Sigmoid colon (tissue), 6 donors: ENCODE measurements at regions not wholly inside any gene's neighbourhood (a gene's known extent, or its start where the extent isn't known, plus 50 kb on each side); places are given as distances from the start of the nearest gene placed in this dataset.

Source experiments
- DNase-seq: peaks from one replicate; pipeline ENCODE4 v3.0.0-alpha.2; 2019
- H3K27ac ChIP-seq, 4 donors: fragments of 200-600 bp; sonication (generic); one replicate each; pipeline ENCODE4 v1.5.1; 2016 to 2019; ENCODE audit warnings: mild to moderate bottlenecking in 1 of 4
- H3K27me3 ChIP-seq, 3 donors: fragments of 200-600 bp; sonication (generic); one replicate each; pipeline ENCODE4 v1.5.1; 2019; ENCODE audit warnings: mild to moderate bottlenecking in 1 of 3
- H3K36me3 ChIP-seq, 4 donors: fragments of 200-600 bp; sonication (generic); one replicate each; pipeline ENCODE4 v1.5.1; 2016 to 2019
- H3K4me1 ChIP-seq, 4 donors: fragments of 200-600 bp; sonication (generic); one replicate each; pipeline ENCODE4 v1.5.1; 2017 to 2019
- H3K4me3 ChIP-seq, 4 donors: fragments of 200-600 bp; sonication (generic); one replicate each; pipeline ENCODE4 v1.5.1; 2017 to 2019; ENCODE audit warnings: mild to moderate bottlenecking in 2 of 4, moderate library complexity in 1 of 4
- H3K9me3 ChIP-seq, 4 donors: fragments of 200-600 bp in 3 of 4; sonication (generic) in 3 of 4; one replicate each; pipeline versions ENCODE4 v1.5.1 to v1.6.1; 2013 to 2019
- EP300 ChIP-seq, 4 donors: sonication (generic); formaldehyde crosslinking; IDR thresholded peaks; one replicate each; pipeline ENCODE4 v1.6.1; 2017; ENCODE audit warnings: antibody characterized with exemption in 4 of 4
- POLR2A ChIP-seq, 2 donors: fragments of 450-650 bp; IDR thresholded peaks; one replicate each; pipeline ENCODE4 v1.6.1; 2016; ENCODE audit warnings: antibody characterized with exemption in 2 of 2, mild to moderate bottlenecking in 2 of 2, moderate library complexity in 2 of 2
- POLR2AphosphoS5 ChIP-seq, 4 donors: sonication (generic); formaldehyde crosslinking; IDR thresholded peaks; one replicate each; pipeline ENCODE4 v1.6.1; 2017; ENCODE audit warnings: antibody characterized with exemption in 4 of 4
- WGBS, 2 donors: extraction: QIAGEN DNeasy Blood & Tissue Kit; methylation state at CpG; one replicate each; pipeline ENCODE4 v1.1.7; 2013; 5-methylcytosine and 5-hydroxymethylcytosine counted together
- intact Hi-C: fragments of 100-400 bp; cut with DNase I; formaldehyde crosslinking; loops from one replicate; pipeline ENCODE4 v1.15.1; 2023
- TF ChIP-seq, protein P1 (sequence below), 4 experiments: fragments of 450-650 bp in 3 of 4; fragments of 200-600 bp in 1 of 4; IDR thresholded peaks; one replicate each; pipeline ENCODE4 v1.5.1; 2016 to 2019; ENCODE audit warnings: antibody characterized with exemption in 4 of 4, mild to moderate bottlenecking in 3 of 4, moderate library complexity in 2 of 4
- donor health status: healthy with polysubstance abuse.
- donor health status: healthy.

DNA sequence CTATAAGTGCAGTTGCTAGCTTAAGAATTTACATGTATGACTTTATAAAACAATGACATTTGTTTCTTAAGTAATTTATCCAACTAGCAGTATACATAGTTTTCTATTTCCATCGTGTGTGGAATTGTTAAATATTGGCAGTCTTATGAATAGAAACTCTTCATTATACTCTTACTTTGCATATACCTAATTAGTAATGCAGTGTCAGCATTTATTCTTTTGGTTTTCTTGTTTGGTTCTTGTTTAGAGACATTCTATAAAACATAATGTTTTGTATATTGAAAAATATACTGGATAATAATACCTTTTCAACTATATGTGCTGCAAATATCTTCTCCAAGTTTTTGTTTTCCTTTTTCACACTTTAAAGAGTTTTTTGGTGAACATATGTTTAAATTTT, 760.2 kb downstream of the VGLL3 start:
- WGBS, 2 donors: 46 to 73% methylated on average over 1 of the region's 1 CpG
- H3K9me3 ChIP-seq: no peaks in the 10 kb centered on the region
- H3K4me1 ChIP-seq: no peaks in the 10 kb centered on the region
- no peaks in the 10 kb centered on the region for H3K36me3 ChIP-seq
- no peaks in the 10 kb centered on the region for H3K27me3 ChIP-seq
- H3K27ac ChIP-seq: no peak overlapping the region
- DNase-seq: no peak
- H3K4me3 ChIP-seq: no peak overlapping the region
- intact Hi-C loops: no loop called here
- no peak for TF ChIP-seq POLR2AphosphoS5 (IDR thresholded peaks at IDR 0.05)
- no peak for TF ChIP-seq EP300 (IDR thresholded peaks at IDR 0.05)
- TF ChIP-seq, protein P1, sequence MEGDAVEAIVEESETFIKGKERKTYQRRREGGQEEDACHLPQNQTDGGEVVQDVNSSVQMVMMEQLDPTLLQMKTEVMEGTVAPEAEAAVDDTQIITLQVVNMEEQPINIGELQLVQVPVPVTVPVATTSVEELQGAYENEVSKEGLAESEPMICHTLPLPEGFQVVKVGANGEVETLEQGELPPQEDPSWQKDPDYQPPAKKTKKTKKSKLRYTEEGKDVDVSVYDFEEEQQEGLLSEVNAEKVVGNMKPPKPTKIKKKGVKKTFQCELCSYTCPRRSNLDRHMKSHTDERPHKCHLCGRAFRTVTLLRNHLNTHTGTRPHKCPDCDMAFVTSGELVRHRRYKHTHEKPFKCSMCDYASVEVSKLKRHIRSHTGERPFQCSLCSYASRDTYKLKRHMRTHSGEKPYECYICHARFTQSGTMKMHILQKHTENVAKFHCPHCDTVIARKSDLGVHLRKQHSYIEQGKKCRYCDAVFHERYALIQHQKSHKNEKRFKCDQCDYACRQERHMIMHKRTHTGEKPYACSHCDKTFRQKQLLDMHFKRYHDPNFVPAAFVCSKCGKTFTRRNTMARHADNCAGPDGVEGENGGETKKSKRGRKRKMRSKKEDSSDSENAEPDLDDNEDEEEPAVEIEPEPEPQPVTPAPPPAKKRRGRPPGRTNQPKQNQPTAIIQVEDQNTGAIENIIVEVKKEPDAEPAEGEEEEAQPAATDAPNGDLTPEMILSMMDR (IDR thresholded peaks at IDR 0.05): no peak
- no peak for TF ChIP-seq POLR2A (IDR thresholded peaks at IDR 0.05)

DNA sequence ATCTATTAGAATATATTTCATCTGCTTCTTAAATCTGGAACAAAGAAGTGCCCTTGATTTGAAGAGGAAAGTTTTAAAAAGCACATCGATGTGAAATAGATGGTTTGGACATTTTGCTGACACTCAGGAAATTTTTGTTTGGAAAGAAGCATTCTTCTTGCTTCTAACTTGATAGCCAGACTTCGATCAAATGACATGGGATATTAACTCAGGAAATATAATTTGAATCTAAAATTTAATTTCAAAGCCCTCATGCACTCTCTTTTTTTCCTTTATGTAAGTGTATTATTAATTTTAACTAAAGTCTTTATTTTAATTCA, 761.2 kb downstream of the VGLL3 start:
- Histone ChIP-seq H3K4me3 (no peak overlapping the region), H3K4me1 (no peaks in the 10 kb centered on the region), H3K27ac (no peak overlapping the region), H3K27me3 (no peaks in the 10 kb centered on the region), H3K9me3 (no peaks in the 10 kb centered on the region), H3K36me3 (no peaks in the 10 kb centered on the region)
- intact Hi-C loops: no loop called here
- WGBS, 2 donors: 81 to 83% methylated on average over 2 of the region's 2 CpGs
- TF ChIP-seq POLR2AphosphoS5 (IDR thresholded peaks at IDR 0.05) (no peak), EP300 (IDR thresholded peaks at IDR 0.05) (no peak), POLR2A (IDR thresholded peaks at IDR 0.05) (no peak)
- TF ChIP-seq, protein P1 (IDR thresholded peaks at IDR 0.05): no peak
- DNase-seq: no peak

- Histone ChIP-seq H3K9me3 (no peaks in the 10 kb centered on the region), H3K4me1 (no peaks in the 10 kb centered on the region), H3K27me3 (no peaks in the 10 kb centered on the region), H3K27ac (no peak overlapping the region), H3K36me3 (no peaks in the 10 kb centered on the region), H3K4me3 (no peak overlapping the region)
- no peak for TF ChIP-seq POLR2A (IDR thresholded peaks at IDR 0.05)
- TF ChIP-seq POLR2AphosphoS5 (IDR thresholded peaks at IDR 0.05): no peak
- TF ChIP-seq EP300 (IDR thresholded peaks at IDR 0.05): no peak
- TF ChIP-seq, protein P1 (IDR thresholded peaks at IDR 0.05): no peak
- 83 to 90% methylated on average over 4 of the region's 4 CpGs for WGBS, 2 donors
- intact Hi-C loops: no loop called here
- no peak for DNase-seq
Observed at GRCh38 chr3:86229086-86229774, 761.7 kb downstream of the VGLL3 start.

DNA sequence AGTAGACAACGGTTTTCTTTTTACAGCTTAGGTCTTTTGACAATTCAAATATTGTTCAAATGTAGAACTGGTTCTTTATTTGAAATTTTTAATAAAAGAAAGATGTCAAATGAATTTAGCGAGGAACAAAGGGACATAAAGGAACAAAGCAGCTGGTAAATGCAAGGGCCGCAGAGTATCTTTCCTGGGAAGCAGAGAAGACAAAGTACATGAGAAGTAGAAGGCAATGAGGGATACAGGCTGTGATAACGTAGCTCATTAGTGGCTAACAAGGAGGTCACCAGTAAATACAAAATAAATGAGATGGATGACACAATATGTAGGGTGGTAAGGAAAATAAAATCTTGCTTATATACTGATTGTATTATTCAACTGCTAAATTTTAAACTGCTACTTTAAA, 762.8 kb downstream of the VGLL3 start:
- no peak overlapping the region for H3K27ac ChIP-seq
- H3K27me3 ChIP-seq: no peaks in the 10 kb centered on the region
- TF ChIP-seq POLR2AphosphoS5 (IDR thresholded peaks at IDR 0.05): no peak
- no peak for TF ChIP-seq EP300 (IDR thresholded peaks at IDR 0.05)
- no peak for TF ChIP-seq POLR2A (IDR thresholded peaks at IDR 0.05)
- TF ChIP-seq, protein P1 (IDR thresholded peaks at IDR 0.05): no peak
- H3K4me1 ChIP-seq: no peaks in the 10 kb centered on the region
- no peak for DNase-seq
- intact Hi-C loops: no loop called here
- WGBS, 2 donors: 48 to 70% methylated on average over 4 of the region's 4 CpGs
- no peaks in the 10 kb centered on the region for H3K36me3 ChIP-seq
- no peak overlapping the region for H3K4me3 ChIP-seq
- no peaks in the 10 kb centered on the region for H3K9me3 ChIP-seq

DNA sequence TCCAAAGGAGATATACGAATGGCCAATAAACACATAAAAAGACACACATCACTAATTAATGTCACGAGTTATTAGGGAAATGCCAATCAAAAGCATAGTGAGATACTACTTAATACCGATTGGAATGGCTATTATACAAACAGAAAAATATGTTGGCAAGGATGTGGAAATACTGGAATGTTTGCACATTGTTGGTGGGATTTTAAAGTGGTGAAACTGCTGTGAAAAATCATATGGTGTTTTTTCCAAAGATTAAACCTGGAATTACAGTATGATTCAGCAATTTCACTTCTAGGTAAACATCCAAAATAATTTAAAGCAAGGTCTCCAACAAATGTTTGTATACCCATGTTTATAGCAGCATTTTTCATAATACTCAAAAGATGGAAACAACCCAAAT, 765.5 kb downstream of the VGLL3 start:
- Histone ChIP-seq H3K4me3 (no peak overlapping the region), H3K27me3 (no peaks in the 10 kb centered on the region), H3K27ac (no peak overlapping the region), H3K36me3 (no peaks in the 10 kb centered on the region), H3K4me1 (no peaks in the 10 kb centered on the region), H3K9me3 (no peaks in the 10 kb centered on the region)
- no peak for TF ChIP-seq POLR2A (IDR thresholded peaks at IDR 0.05)
- TF ChIP-seq, protein P1 (IDR thresholded peaks at IDR 0.05): no peak
- TF ChIP-seq POLR2AphosphoS5 (IDR thresholded peaks at IDR 0.05): no peak
- no peak for TF ChIP-seq EP300 (IDR thresholded peaks at IDR 0.05)
- no peak for DNase-seq
- WGBS, 2 donors: 66 to 80% methylated on average over 3 of the region's 3 CpGs
- intact Hi-C loops: no loop called here
